CD4-positive, alpha-beta T cell treated with Interleukin-21 for 1 hour (primary cell): ENCODE measurements at regions not wholly inside any gene's neighbourhood (a gene's known extent, or its start where the extent isn't known, plus 50 kb on each side); places are given as distances from the start of the nearest gene placed in this dataset.

Source experiments
- DNase-seq: peaks from one replicate; pipeline ENCODE4 v3.0.0-alpha.2; 2020

DNA sequence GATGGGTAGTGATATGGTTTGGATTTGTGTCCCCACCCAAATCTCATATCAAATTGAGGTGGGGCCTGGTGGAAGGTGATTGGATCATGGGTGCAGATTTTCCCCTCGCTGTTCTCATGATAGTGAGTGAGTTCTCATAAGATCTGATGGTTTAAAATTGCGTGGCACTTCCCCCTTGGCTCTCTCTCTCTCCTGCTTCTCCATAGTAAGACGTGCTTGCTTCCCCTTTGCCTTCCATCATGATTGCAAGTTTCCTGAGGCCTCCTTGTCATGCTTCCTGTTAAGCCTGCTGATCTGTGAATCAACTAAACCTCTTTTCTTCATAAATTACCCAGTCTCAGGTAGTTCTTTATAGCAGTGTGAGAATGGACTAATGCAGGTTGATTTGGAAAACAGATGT lies 223.2 kb upstream of the APCDD1 start:
- DNase-seq, result no peak

- DNase-seq, result no peak
Measured at GRCh38 chr18:10232062-10232461, 222.4 kb upstream of the APCDD1 start.

- no peak for DNase-seq
Measured at GRCh38 chr18:10233082-10233875, 221.2 kb upstream of the APCDD1 start.

- no peak for DNase-seq
Measured at GRCh38 chr18:10234281-10234680, 220.2 kb upstream of the APCDD1 start.

DNA sequence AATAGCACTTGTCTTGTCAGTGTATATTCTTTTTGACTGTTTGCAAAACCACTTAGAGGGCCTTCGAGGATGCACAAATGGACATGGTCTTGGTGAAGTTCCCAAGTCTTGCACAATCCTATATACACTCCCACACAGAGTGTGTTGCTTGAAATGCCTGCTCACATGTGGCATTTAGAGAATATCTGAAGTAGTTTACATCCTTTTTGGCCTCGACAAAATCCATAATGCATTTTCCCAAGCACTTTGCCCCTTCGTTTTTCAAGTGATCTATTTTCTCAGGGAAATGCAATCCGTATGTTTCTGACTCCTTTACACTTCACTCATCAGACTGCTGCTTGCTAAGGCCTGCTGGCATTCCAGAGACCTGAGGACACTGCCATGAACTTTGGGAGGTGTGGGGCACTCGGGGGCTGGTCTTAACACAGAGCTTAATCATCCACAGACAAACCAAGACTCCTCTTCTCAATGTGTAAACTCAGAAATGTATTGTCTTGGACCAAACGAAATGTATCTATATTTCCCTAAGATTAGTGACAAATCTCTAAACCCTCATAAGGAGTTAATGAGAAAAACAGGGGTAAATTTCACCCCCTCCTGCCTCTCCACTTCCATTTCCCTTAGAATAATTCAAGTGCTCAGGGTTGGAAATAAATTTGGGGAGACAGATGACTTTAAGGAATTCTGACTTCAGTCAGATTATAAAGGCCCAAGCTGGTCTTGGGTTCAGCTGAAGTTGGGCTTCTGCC lies 219.3 kb upstream of the APCDD1 start:
- DNase-seq, result no peak

GRCh38 chr18:10235661-10235952 lies 218.8 kb upstream of the APCDD1 start:
- DNase-seq, result no peak

DNA sequence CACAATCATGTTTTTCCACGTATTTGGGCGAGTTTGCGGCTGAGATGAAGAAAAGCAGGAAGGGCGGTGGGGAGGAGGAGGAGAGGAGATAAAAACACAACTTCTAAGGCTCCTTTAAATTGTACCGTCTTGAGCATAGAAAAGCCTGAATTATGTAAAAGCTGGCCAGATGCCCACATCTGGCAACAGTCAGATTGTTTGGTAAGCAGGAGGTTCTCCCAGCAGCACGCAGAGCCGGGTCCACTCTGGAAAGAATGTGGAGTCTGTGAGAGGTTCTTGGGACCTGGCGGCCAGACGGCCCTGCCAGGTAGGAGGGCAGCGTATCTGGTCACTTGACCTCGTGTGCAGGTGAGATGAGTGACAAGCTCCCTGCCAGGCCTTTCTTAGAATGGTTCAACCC lies 215.3 kb upstream of the APCDD1 start:
- DNase-seq, result no peak

- no peak for DNase-seq
Measured at GRCh38 chr18:10239991-10240634, 214.3 kb upstream of the APCDD1 start.

DNA sequence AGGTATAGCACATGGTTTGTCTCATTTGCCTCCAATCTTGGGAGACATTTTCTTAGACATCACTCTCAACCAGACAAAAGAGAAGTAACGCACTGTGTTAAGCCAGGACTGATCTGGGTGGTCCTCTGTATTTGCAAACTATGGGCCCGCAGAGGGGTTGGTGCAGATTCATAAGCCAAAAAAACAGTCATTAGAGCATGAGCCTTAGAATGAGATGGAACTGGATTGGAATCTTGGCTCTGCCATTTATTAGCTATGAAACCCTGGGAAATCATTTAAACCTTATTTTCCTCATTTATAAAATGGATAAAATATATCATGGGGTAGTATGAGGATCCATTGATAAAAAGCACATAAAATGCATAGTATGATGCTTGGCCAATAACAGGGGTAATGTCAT lies 213.5 kb upstream of the APCDD1 start:
- DNase-seq, result no peak

DNA sequence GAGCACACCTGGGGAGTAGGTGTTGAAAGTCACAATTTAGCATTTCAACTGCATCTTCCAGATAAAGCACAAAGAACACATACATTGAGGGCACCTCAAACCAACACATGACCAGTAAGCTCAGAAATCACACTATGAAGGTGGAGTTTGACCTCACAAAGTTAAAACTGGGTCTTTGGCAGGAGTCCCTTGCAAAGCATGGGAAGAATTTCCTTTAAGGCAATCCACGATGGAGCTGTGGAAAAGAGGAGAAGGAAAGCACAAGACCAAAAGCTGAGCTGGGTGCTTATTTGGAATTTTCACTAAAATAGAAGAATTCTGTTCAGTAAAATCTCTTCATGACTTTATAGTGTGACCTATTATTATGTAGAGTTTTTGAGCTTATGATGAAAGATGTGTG lies 212.9 kb upstream of the APCDD1 start:
- no peak for DNase-seq

DNA sequence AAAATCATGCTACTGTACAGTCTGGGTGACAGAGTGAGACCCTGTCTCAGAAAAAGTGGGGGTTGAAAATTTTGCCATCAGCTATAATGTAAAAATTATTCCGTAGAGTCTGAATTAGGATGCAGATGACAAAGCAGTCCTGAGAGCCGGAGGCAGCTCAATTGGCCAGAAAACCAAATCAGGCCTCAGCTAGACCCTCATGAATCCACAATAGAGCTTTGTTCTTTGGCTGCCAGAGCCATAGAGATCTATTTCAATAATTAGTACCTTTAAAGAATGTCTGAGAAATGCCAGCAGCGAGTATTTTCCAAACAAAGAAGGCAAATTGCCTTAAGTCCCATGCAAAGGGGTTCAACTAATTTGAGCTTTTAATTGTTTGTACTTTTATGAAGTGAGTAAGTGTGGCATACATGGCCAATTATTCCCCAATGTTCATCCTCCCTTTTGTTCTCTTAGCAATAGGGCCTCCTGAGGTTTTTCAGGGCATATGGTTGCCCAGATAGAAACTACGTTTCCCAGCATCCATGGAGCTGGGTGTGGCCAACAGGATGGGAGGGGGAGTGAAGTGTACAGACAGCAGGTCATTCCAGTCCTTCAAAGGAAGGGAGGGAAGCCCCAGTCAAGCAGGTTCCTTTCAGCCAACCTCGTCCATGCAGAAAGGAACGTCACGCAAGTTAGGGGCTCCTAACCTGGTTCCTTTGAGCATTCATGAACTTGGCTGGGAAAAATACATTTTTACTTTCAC lies 211.3 kb upstream of the APCDD1 start:
- no peak for DNase-seq

GRCh38 chr18:10244341-10244740 lies 210.1 kb upstream of the APCDD1 start:
- DNase-seq, result no peak

GRCh38 chr18:10245031-10245845 lies 209.2 kb upstream of the APCDD1 start:
- no peak for DNase-seq

GRCh38 chr18:10245846-10246175 lies 208.6 kb upstream of the APCDD1 start:
- no peak for DNase-seq

DNA sequence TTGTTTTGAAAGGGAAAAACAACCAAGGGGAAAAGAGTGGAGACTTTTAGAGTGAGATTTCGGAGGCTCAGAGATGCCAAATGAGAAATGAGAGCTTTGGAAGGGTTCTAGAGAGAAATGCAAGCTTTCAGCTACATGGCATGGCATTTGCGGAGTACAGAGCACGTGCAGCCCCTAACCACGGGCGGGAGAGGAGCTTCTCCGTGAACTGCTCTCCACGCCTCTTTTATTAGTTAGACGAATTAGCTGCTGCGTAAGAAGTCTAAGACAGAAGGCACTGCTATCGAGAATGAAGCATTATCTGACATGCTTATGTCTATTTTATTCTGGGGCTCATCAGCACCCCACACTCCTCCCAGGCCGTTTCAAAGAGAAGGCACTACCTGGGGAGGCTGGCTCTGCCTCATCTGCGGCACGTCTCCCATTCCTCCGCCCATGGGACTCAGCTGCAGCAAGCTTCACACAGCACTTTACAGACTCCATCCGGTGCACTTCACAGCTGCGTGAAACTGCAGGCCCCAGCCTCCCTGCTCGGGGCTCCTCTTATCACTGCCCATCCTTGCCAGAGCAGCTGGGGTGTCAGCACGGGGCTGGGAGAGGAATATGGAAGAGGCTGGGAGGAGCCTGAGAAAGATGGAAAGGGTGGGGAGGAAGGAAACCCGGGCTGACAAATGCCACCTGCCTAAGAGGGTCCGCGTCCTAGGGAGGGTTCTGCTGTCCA lies 207.3 kb upstream of the APCDD1 start:
- no peak for DNase-seq

DNA sequence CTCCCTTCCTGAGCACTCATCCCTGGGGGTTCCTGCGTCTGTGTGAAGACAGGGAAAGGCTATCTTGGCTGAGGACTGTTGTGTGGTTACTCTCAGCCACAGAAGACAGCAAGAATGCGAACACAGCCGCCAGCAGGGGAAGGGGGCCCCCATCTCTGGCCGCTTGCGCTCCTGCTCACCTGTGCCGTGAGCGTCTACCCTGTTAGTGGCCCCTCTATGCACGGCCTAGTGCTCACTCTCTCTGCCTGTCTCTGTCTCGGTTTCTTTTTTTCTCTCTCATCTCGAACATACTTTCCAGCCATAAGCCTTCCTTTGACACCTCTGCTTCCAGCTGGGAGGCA lies 206.7 kb upstream of the APCDD1 start:
- no peak for DNase-seq

DNA sequence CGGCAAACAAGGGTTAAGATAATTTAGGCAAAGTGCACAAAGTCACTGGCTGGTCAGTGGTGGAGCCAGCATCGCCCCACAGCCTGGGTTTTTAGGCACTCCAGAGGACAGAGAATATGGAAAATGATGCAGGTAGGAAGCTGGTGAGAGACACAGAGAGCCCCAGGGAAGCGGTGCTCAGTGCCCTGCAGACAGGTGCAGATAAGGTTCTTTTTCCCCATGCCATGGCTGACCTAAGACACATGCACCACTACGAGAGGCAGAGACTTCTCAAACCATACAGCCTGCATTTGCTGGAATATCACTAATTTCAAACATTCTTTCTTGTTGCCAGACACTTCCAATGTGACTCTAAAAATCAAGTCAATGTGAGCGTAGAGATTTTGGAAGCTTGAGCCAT lies 205.7 kb upstream of the APCDD1 start:
- no peak for DNase-seq

GRCh38 chr18:10249270-10249669 lies 205.2 kb upstream of the APCDD1 start:
- DNase-seq, result no peak

DNA sequence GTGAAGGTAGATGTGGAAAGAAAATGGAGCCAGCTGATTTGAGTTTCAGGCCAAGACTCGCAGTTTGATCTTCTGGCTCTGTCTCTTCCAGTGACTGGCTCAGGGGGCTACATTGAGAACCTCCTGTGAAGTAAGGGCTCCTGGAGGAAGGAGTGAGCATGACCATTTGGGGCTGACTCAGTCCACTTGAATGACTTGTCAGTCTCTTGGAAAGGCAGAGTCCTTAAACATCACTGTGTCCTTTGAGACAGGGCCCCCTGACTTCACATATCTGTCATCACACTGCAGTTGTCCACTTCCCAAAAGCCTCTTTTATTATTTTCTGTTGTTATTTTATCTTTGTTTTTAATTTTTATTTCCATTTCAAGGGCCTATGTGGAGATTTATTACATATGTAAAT lies 204.6 kb upstream of the APCDD1 start:
- DNase-seq, result no peak

- DNase-seq, result no peak
Measured at GRCh38 chr18:10252494-10252893, 201.9 kb upstream of the APCDD1 start.

- no peak for DNase-seq
Measured at GRCh38 chr18:10252952-10253705, 201.3 kb upstream of the APCDD1 start.
